SJSA1 (cell line): ENCODE measurements at regions not wholly inside any gene's neighbourhood (a gene's known extent, or its start where the extent isn't known, plus 50 kb on each side); places are given as distances from the start of the nearest gene placed in this dataset.
A peak's percentile ranks its signal among the peaks of the same experiment; 100 is the strongest.

Source experiments
- DNase-seq, 2 experiments: peaks; one replicate each; pipeline ENCODE4 v3.0.0-alpha.2; 2015 to 2020; ENCODE audit warnings: low spot score in 2 of 2, low read depth in 1 of 2
- H3K27ac ChIP-seq: fragments of 250-450 bp; sonication (Bioruptor Pico); 2 replicates; pipeline ENCODE4 v1.5.1; 2020; ENCODE audit warnings: mild to moderate bottlenecking, moderate library complexity
- H3K27me3 ChIP-seq: fragments of 250-450 bp; sonication (Bioruptor Pico); replicated peaks from 2 replicates; pipeline ENCODE4 v1.5.1; 2020; ENCODE audit warnings: mild to moderate bottlenecking, moderate library complexity
- H3K36me3 ChIP-seq: fragments of 250-450 bp; sonication (Bioruptor Pico); 2 replicates; pipeline ENCODE4 v1.5.1; 2020; ENCODE audit warnings: mild to moderate bottlenecking
- H3K4me1 ChIP-seq: fragments of 250-450 bp; sonication (Bioruptor Pico); replicated peaks from 2 replicates; pipeline ENCODE4 v1.6.1; 2021; ENCODE audit warnings: mild to moderate bottlenecking
- H3K4me3 ChIP-seq: fragments of 250-450 bp; sonication (Bioruptor Pico); 2 replicates; pipeline ENCODE4 v1.5.1; 2020; ENCODE audit warnings: mild to moderate bottlenecking
- H3K9me3 ChIP-seq: fragments of 250-450 bp; sonication (Bioruptor Pico); replicated peaks from 2 replicates; pipeline ENCODE4 v1.5.1; 2020; ENCODE audit warnings: mild to moderate bottlenecking

DNA sequence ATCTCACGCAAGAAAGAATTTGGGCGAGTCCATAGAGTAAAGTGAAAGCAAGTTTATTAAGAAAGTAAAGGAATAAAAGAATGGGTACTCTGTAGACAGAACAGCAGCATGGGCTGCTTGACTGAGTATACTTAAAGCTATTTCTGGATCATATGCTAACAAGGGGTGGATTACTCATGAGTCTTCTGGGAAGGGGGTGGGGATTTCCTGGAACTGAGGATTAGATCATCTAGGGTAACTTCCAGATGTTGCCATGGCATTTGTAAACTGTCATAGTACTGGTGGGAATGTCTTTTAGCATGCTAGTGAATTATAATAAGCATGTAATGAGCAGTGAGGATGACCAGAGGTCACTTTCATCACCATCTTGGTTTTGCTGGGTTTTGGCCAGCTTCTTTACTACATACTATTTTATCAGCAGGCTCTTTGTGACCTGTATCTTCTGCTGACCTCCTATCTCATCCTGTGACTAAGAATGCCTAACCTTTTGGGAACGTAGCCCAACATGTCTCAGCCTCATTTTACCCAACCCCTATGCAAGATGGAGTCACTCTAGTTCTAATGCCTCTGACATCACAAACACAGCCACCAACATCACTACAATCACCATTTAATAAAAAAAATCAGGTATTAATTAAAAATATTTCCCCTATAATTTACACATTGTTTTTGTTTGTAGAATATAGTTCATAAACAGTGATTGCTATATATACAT, 890.7 kb upstream of the EPHA6 start:
- H3K27me3 ChIP-seq, result no peaks in the 10 kb centered on the region
- no peaks in the 10 kb centered on the region for H3K9me3 ChIP-seq
- no peaks in the 10 kb centered on the region for H3K36me3 ChIP-seq
- H3K4me1 ChIP-seq, result peaks cover 10% of the 10 kb centered on the region
- peak overlapping the region; percentile 93 for H3K27ac ChIP-seq
- H3K4me3 ChIP-seq, result no peak overlapping the region
- DNase-seq, result peak; percentile 63 to 68

DNA sequence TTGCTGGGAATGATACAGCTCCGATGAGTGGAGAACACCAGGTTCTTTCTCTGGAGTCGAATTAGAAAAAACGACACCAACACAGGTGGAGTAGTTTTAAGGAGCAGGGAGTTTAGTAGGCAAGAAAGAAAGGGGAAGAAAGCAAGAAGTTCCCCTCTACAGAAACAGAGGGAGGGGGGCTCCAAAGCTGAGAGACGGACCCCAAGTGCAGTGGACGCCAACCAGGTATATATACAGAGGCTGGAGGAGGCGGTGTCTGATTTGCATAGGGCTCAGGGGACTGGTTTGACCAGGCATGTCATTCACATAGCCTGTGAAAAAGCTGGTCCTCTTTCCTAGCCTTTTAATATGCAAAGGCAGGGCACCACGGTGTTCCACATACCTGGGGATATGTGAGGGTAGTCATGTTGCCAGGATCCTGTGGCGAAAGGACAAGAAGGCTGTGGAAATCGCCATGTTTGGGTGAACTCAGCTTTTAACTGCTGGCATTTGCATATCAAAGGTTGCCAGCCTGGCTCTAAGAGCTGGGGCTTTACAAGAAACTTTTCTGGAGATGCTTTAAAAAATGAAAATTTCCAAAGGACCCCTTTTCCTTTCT, 887.4 kb upstream of the EPHA6 start:
- Histone ChIP-seq H3K9me3 (no peaks in the 10 kb centered on the region), H3K27ac (no peak overlapping the region), H3K27me3 (no peaks in the 10 kb centered on the region), H3K4me1 (peaks cover 10% of the 10 kb centered on the region), H3K4me3 (no peak overlapping the region), H3K36me3 (no peaks in the 10 kb centered on the region)
- DNase-seq, result no peak

GRCh38 chr3:95934181-95934580, 880.2 kb upstream of the EPHA6 start:
- no peaks in the 10 kb centered on the region for H3K36me3 ChIP-seq
- H3K9me3 ChIP-seq, result no peaks in the 10 kb centered on the region; the same call in 1 of the 2 replicates
- no peaks in the 10 kb centered on the region for H3K4me1 ChIP-seq
- H3K27me3 ChIP-seq, result no peaks in the 10 kb centered on the region
- no peak for DNase-seq
- no peak overlapping the region for H3K4me3 ChIP-seq
- H3K27ac ChIP-seq, result no peak overlapping the region

DNA sequence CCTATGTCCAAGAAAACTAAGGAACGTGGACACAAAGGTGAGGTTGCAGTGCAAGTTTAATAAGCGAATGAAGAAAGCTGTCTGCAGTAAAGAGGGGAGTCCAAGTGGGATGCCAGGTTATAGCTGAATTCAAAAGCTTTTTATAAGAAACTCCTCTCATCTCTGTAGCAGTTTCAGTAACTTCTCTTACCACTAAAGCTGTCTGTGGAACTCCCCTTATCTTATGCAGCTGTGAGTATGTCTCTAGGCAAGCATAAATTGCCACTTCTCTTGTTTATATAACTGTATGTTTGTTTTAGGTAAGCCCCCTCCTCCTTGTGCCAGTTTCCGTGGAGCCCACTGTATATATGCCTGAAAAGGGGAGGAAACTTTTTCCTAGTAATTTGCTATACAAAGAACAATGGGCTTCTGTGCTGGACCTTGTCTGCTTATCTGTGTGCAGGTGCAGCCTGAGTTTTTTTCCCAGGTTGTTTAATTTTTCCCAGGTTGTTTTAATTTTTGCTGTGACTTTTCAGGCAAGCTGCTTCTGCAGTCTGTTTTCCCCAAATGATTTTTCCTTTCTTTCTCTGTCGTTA, 875.1 kb upstream of the EPHA6 start:
- Histone ChIP-seq H3K9me3 (no peaks in the 10 kb centered on the region; the same call in 1 of the 2 replicates), H3K4me1 (no peaks in the 10 kb centered on the region), H3K27ac (no peak overlapping the region), H3K4me3 (no peak overlapping the region), H3K36me3 (no peaks in the 10 kb centered on the region), H3K27me3 (no peaks in the 10 kb centered on the region)
- DNase-seq, result no peak

- no peak overlapping the region for H3K27ac ChIP-seq
- no peaks in the 10 kb centered on the region for H3K9me3 ChIP-seq
- DNase-seq, result no peak
- H3K4me3 ChIP-seq, result no peak overlapping the region
- no peaks in the 10 kb centered on the region for H3K4me1 ChIP-seq
- no peaks in the 10 kb centered on the region for H3K27me3 ChIP-seq
- no peaks in the 10 kb centered on the region for H3K36me3 ChIP-seq
These were observed 848.6 kb upstream of the EPHA6 start for GRCh38 chr3:95965704-95966336.

DNA sequence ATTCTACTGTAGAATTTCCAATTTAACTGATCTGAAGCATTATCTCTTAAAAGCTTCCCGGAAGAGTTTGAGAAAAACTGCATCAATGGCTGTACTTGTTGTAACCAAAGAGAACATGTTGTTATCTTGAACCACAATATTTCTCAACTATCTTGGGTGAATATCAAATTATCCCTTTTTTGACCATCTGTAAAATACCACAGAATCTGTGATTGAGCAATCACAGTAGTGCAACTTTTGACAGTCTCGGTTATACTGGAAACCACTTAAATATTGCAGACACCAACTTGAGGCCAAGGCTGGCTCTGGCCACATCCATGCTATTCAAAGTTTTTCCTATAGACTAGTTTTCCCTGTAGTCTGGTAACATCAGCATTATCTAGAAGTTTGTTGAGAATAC, 842.8 kb upstream of the EPHA6 start:
- H3K27ac ChIP-seq, result no peak overlapping the region
- H3K4me3 ChIP-seq, result no peak overlapping the region
- H3K36me3 ChIP-seq, result no peaks in the 10 kb centered on the region
- H3K4me1 ChIP-seq, result no peaks in the 10 kb centered on the region
- DNase-seq, result no peak
- H3K9me3 ChIP-seq, result no peaks in the 10 kb centered on the region
- H3K27me3 ChIP-seq, result no peaks in the 10 kb centered on the region

- H3K4me1 ChIP-seq, result no peaks in the 10 kb centered on the region
- no peaks in the 10 kb centered on the region for H3K36me3 ChIP-seq
- H3K27ac ChIP-seq, result no peak overlapping the region
- no peaks in the 10 kb centered on the region; the same call in 1 of the 2 replicates for H3K9me3 ChIP-seq
- H3K4me3 ChIP-seq, result no peak overlapping the region
- H3K27me3 ChIP-seq, result no peaks in the 10 kb centered on the region
- DNase-seq, result no peak
These were observed 820.1 kb upstream of the EPHA6 start for GRCh38 chr3:95994338-95994737.

DNA sequence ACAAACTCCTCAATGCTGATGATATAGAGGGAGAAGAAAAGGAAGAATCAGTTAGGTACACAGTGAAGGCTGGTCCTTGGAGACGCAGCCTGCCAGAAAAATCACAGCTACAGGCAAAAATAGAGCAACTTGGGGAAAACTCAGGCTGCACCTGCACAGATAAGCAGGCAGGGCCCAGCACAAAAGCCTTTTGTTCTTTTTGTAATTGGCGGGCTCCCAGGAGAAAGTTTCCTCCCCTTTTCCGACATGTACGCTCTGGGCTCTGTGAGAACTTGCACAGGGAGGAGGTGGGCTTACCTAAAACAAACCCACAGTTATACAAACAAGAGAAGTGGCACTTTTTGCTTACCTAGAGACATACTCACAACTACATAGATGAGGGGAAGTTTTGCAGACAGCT, 813.4 kb upstream of the EPHA6 start:
- no peak for DNase-seq
- no peaks in the 10 kb centered on the region for H3K4me1 ChIP-seq
- H3K27me3 ChIP-seq, result no peaks in the 10 kb centered on the region
- H3K36me3 ChIP-seq, result no peaks in the 10 kb centered on the region
- no peak overlapping the region for H3K4me3 ChIP-seq
- no peaks in the 10 kb centered on the region; the same call in 1 of the 2 replicates for H3K9me3 ChIP-seq
- no peak overlapping the region for H3K27ac ChIP-seq

GRCh38 chr3:96007650-96008195, 806.7 kb upstream of the EPHA6 start:
- Histone ChIP-seq H3K4me3 (no peak overlapping the region), H3K9me3 (no peaks in the 10 kb centered on the region), H3K4me1 (no peaks in the 10 kb centered on the region), H3K36me3 (no peaks in the 10 kb centered on the region), H3K27ac (no peak overlapping the region), H3K27me3 (no peaks in the 10 kb centered on the region)
- DNase-seq, result no peak

- Histone ChIP-seq H3K4me3 (no peak overlapping the region), H3K4me1 (no peaks in the 10 kb centered on the region), H3K27ac (no peak overlapping the region), H3K36me3 (no peaks in the 10 kb centered on the region), H3K9me3 (no peaks in the 10 kb centered on the region), H3K27me3 (no peaks in the 10 kb centered on the region)
- no peak for DNase-seq
These were observed 801.5 kb upstream of the EPHA6 start for GRCh38 chr3:96012939-96013338.

- no peak overlapping the region for H3K4me3 ChIP-seq
- no peaks in the 10 kb centered on the region for H3K27me3 ChIP-seq
- no peak for DNase-seq
- no peaks in the 10 kb centered on the region for H3K9me3 ChIP-seq
- H3K27ac ChIP-seq, result no peak overlapping the region
- H3K36me3 ChIP-seq, result no peaks in the 10 kb centered on the region
- H3K4me1 ChIP-seq, result no peaks in the 10 kb centered on the region
These were observed 796.8 kb upstream of the EPHA6 start for GRCh38 chr3:96017556-96017955.

DNA sequence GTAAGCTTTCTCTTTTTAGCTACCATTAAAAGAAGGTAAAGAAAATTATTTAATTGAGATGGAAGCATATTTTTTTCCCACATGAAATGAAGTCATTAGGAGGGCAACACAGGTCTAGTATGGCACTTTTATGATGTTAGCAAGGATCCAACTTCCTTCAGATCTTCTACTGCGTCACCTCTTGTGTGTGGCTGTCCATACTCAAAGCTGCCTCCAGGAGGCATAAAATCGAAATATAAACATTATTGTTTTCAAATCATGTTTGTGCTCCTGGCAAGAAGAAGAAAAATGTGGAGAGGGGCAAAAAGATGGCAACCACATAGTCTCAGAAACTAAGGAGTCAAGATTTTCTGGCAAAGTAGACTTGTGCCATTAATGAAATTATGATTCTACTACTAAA, 791.7 kb upstream of the EPHA6 start:
- Histone ChIP-seq H3K27ac (no peak overlapping the region), H3K4me3 (no peak overlapping the region), H3K36me3 (no peaks in the 10 kb centered on the region), H3K9me3 (no peaks in the 10 kb centered on the region), H3K27me3 (no peaks in the 10 kb centered on the region), H3K4me1 (no peaks in the 10 kb centered on the region)
- no peak for DNase-seq

- Histone ChIP-seq H3K36me3 (no peaks in the 10 kb centered on the region), H3K27ac (no peak overlapping the region), H3K9me3 (no peaks in the 10 kb centered on the region), H3K4me1 (no peaks in the 10 kb centered on the region), H3K4me3 (no peak overlapping the region), H3K27me3 (no peaks in the 10 kb centered on the region)
- no peak for DNase-seq
These were observed 786.7 kb upstream of the EPHA6 start for GRCh38 chr3:96027718-96028117.

DNA sequence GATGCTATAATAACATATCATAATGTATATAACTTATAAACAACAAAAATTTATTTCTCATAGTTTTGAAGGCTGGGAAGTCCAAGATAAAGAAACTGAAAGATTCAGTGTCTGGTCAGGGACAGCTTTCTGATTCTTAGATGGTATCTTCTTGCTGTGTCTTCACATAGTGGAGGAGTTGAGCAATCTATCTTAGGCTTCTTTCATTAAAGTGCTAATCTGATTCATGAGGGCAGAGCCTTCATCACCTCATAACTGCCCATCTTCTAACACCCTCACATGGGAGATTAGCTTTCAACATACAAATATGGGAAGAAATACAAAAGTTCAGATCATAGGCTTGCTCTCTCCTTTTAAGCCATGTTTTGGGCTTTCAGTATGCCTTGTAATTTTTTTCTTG, 774.8 kb upstream of the EPHA6 start:
- H3K27ac ChIP-seq, result no peak overlapping the region
- H3K4me1 ChIP-seq, result no peaks in the 10 kb centered on the region
- H3K4me3 ChIP-seq, result no peak overlapping the region
- H3K36me3 ChIP-seq, result no peaks in the 10 kb centered on the region
- no peaks in the 10 kb centered on the region for H3K27me3 ChIP-seq
- H3K9me3 ChIP-seq, result no peaks in the 10 kb centered on the region
- DNase-seq, result no peak
